ENCODE measurements at regions not wholly inside any gene's neighbourhood (a gene's known extent, or its start where the extent isn't known, plus 50 kb on each side); places are given as distances from the start of the nearest gene placed in this dataset.

GRCh38 chr7:131183072-131183471, 144.6 kb upstream of the MKLN1 start:
- Histone ChIP-seq H3K79me2 (ENCODE audit: control insufficient read depth, insufficient read depth, low read length) (no peaks in the 10 kb centered on the region), H3K4me2 (ENCODE audit: insufficient read depth, low read length) (no peak overlapping the region), H3K36me3 (ENCODE audit: control insufficient read depth in 2 of 2, extremely low read depth in 1 of 2, insufficient read depth in 2 of 2, low read length in 2 of 2) (no peaks in the 10 kb centered on the region), H2AFZ (ENCODE audit: low read depth, low read length) (no peak overlapping the region), H4K20me1 (replicated peaks; ENCODE audit: control insufficient read depth, extremely low read depth, insufficient read depth, low read length) (no peaks in the 10 kb centered on the region), H3K4me3 (replicated peaks in 1 of 3; ENCODE audit: insufficient read depth in 1 of 3, low read depth in 1 of 3, low read length in 3 of 3) (no peak overlapping the region), H3K9ac (replicated peaks; ENCODE audit: extremely low read depth, insufficient read depth, low read length) (no peak overlapping the region), H3K27me3 (ENCODE audit: control insufficient read depth in 2 of 2, insufficient read depth in 2 of 2, low read length in 2 of 2) (no peaks in the 10 kb centered on the region), H3K4me1 (ENCODE audit: control insufficient read depth, extremely low read depth, insufficient read depth, low read length) (peaks cover under 1% of the 10 kb centered on the region), H3K9me1 (replicated peaks; ENCODE audit: control insufficient read depth, extremely low read depth, insufficient read depth, low read length) (no peaks in the 10 kb centered on the region), H3K9me3 (replicated peaks; ENCODE audit: control insufficient read depth, insufficient read depth, low read length) (no peaks in the 10 kb centered on the region), H3K27ac (ENCODE audit: insufficient read depth, low read depth, low read length) (no peak overlapping the region)
- TF ChIP-seq POLR2A (IDR thresholded peaks at IDR 0.05; ENCODE audit: low read depth, low read length): no peak
- no peak for TF ChIP-seq MYC (IDR thresholded peaks at IDR 0.05; ENCODE audit: low read depth, low read length)
- TF ChIP-seq GATA2 (IDR thresholded peaks at IDR 0.05; ENCODE audit: insufficient read depth, insufficient read length, low read depth, low read length): no peak
- no peak for TF ChIP-seq MAX (IDR thresholded peaks at IDR 0.05; ENCODE audit: insufficient read depth, insufficient read length)
- no peak for TF ChIP-seq CTCF (IDR thresholded peaks at IDR 0.05; ENCODE audit: extremely low read depth in 1 of 2, insufficient read depth in 1 of 2, low read depth in 1 of 2, low read length in 2 of 2)
- TF ChIP-seq JUN (IDR thresholded peaks at IDR 0.05; ENCODE audit: borderline replicate concordance, insufficient read depth, insufficient read length, low read depth): no peak
- no peak for TF ChIP-seq EZH2 (IDR thresholded peaks at IDR 0.05; ENCODE audit: borderline replicate concordance, low read depth, low read length, severe bottlenecking)
- TF ChIP-seq POLR2AphosphoS5 (IDR thresholded peaks at IDR 0.05; ENCODE audit: insufficient read depth, low read depth, low read length): no peak
- TF ChIP-seq FOS (IDR thresholded peaks at IDR 0.05; ENCODE audit: borderline replicate concordance, insufficient read depth, low read length): no peak
- no peak for FAIRE-seq
- ChIA-PET CTCF (no interaction called here), POLR2A (no interaction called here)
- DNase-seq (ENCODE audit: low read depth, low spot score): no peak
- no TSS peak for BruUV-seq (replicated peaks)
- dilution Hi-C loops (cut with MboI; ENCODE audit: extremely low pct_ligation_motif_present, low sequenced_read_pairs): no loop called here
- intact Hi-C loops (cut with micrococcal nuclease): no loop called here
